ENCODE measurements at regions not wholly inside any gene's neighbourhood (a gene's known extent, or its start where the extent isn't known, plus 50 kb on each side); places are given as distances from the start of the nearest gene placed in this dataset.

GRCh38 chr1:56212143-56212542, 367.2 kb downstream of the PLPP3 start:
- Mint-ChIP-seq H3K9me3 (peaks cover 2% of the 10 kb centered on the region), H3K4me1 (no peaks in the 10 kb centered on the region), H3K27me3 (ENCODE audit: insufficient read depth) (no peaks in the 10 kb centered on the region), H3K36me3 (ENCODE audit: low read depth) (no peaks in the 10 kb centered on the region), H3K27ac (no peak overlapping the region), H3K4me3 (no peak overlapping the region)
- WGBS, 2 experiments (ENCODE audit: insufficient coverage in 1 of 2, insufficient read length in 1 of 2) = 96% methylated on average over 2 of the region's 2 CpGs; no CpG with 5 or more reads in 1 of the 2 experiments
- H3K4me3 ChIP-seq (ENCODE audit: low read length) = no peak overlapping the region
- H3K4me1 ChIP-seq (ENCODE audit: control insufficient read depth, insufficient read depth, low read length) = no peaks in the 10 kb centered on the region
- H3K9me3 ChIP-seq (ENCODE audit: control insufficient read depth, low read length) = no peaks in the 10 kb centered on the region
- H3K27ac ChIP-seq (ENCODE audit: low read depth, low read length) = no peak overlapping the region
- H3K36me3 ChIP-seq (ENCODE audit: control insufficient read depth, insufficient read depth, low read length) = no peaks in the 10 kb centered on the region
- TF ChIP-seq CTCF (conservative IDR thresholded peaks at IDR 0.05) = no peak
- no peak for DNase-seq
- H3K27me3 ChIP-seq (ENCODE audit: control insufficient read depth, insufficient read depth, low read length, poor library complexity, severe bottlenecking) = no peaks in the 10 kb centered on the region
- no peak overlapping the region for H3K9ac ChIP-seq (ENCODE audit: extremely low read depth, low read length, poor library complexity, severe bottlenecking)

GRCh38 chr1:56206391-56206790, 373.0 kb downstream of the PLPP3 start:
- H3K36me3 ChIP-seq (ENCODE audit: control insufficient read depth, insufficient read depth, low read length) = no peaks in the 10 kb centered on the region
- WGBS, 2 experiments (ENCODE audit: insufficient coverage in 1 of 2, insufficient read length in 1 of 2) = 92 to 100% methylated on average over 1 to 2 of the region's 2 CpGs
- peaks cover 5% of the 10 kb centered on the region for H3K9me3 Mint-ChIP-seq
- no peaks in the 10 kb centered on the region for H3K27me3 ChIP-seq (ENCODE audit: control insufficient read depth, insufficient read depth, low read length, poor library complexity, severe bottlenecking)
- no peak for DNase-seq
- H3K9ac ChIP-seq (ENCODE audit: extremely low read depth, low read length, poor library complexity, severe bottlenecking) = no peak overlapping the region
- H3K27ac Mint-ChIP-seq = no peak overlapping the region
- no peak overlapping the region for H3K4me3 Mint-ChIP-seq
- no peak for TF ChIP-seq CTCF (conservative IDR thresholded peaks at IDR 0.05)
- no peak overlapping the region for H3K27ac ChIP-seq (ENCODE audit: low read depth, low read length)
- H3K36me3 Mint-ChIP-seq (ENCODE audit: low read depth) = no peaks in the 10 kb centered on the region
- H3K4me1 Mint-ChIP-seq = no peaks in the 10 kb centered on the region
- peaks cover 2% of the 10 kb centered on the region for H3K27me3 Mint-ChIP-seq (ENCODE audit: insufficient read depth)
- H3K4me1 ChIP-seq (ENCODE audit: control insufficient read depth, insufficient read depth, low read length) = no peaks in the 10 kb centered on the region
- H3K4me3 ChIP-seq (ENCODE audit: low read length) = no peak overlapping the region
- no peaks in the 10 kb centered on the region for H3K9me3 ChIP-seq (ENCODE audit: control insufficient read depth, low read length)

GRCh38 chr1:56204206-56204605, 375.2 kb downstream of the PLPP3 start:
- no peak for TF ChIP-seq CTCF (conservative IDR thresholded peaks at IDR 0.05)
- Histone ChIP-seq H3K9me3 (ENCODE audit: control insufficient read depth, low read length) (no peaks in the 10 kb centered on the region), H3K36me3 (ENCODE audit: control insufficient read depth, insufficient read depth, low read length) (no peaks in the 10 kb centered on the region), H3K27me3 (ENCODE audit: control insufficient read depth, insufficient read depth, low read length, poor library complexity, severe bottlenecking) (no peaks in the 10 kb centered on the region), H3K4me1 (ENCODE audit: control insufficient read depth, insufficient read depth, low read length) (no peaks in the 10 kb centered on the region), H3K4me3 (ENCODE audit: low read length) (no peak overlapping the region), H3K9ac (ENCODE audit: extremely low read depth, low read length, poor library complexity, severe bottlenecking) (no peak overlapping the region), H3K27ac (ENCODE audit: low read depth, low read length) (no peak overlapping the region)
- peaks cover 5% of the 10 kb centered on the region for H3K9me3 Mint-ChIP-seq
- no peak overlapping the region for H3K4me3 Mint-ChIP-seq
- peaks cover 2% of the 10 kb centered on the region for H3K27me3 Mint-ChIP-seq (ENCODE audit: insufficient read depth)
- WGBS, 2 experiments (ENCODE audit: insufficient coverage in 1 of 2, insufficient read length in 1 of 2) = 80 to 92% methylated on average over 1 of the region's 1 CpG
- no peaks in the 10 kb centered on the region for H3K4me1 Mint-ChIP-seq
- H3K36me3 Mint-ChIP-seq (ENCODE audit: low read depth) = no peaks in the 10 kb centered on the region
- no peak overlapping the region for H3K27ac Mint-ChIP-seq
- DNase-seq = no peak

Data from endodermal cell (in vitro differentiated cells).